Germinal center (tissue), 1 donor: ENCODE measurements at regions not wholly inside any gene's neighbourhood (a gene's known extent, or its start where the extent isn't known, plus 50 kb on each side); places are given as distances from the start of the nearest gene placed in this dataset.
"Not testable (repeated sequence)": the region's sequence is repeated elsewhere in the genome, so short reads cannot be mapped to it uniquely, and the experiment has no call there.

ENCODE experiments used
- DNase-seq: peaks from one replicate; pipeline ENCODE4 v3.0.0; 2012; ENCODE audit warnings: mixed read lengths, low spot score

GRCh38 chr15:70248116-70249025 is 150.7 kb upstream of the TLE3 start:
- DNase-seq, result no peak

GRCh38 chr15:70247281-70247680 is 149.6 kb upstream of the TLE3 start:
- no peak for DNase-seq

GRCh38 chr15:70246623-70247220 is 149.0 kb upstream of the TLE3 start:
- no peak for DNase-seq

GRCh38 chr15:70245932-70246622 is 148.4 kb upstream of the TLE3 start:
- DNase-seq, result no peak

GRCh38 chr15:70244978-70245542 is 147.3 kb upstream of the TLE3 start:
- no peak for DNase-seq

GRCh38 chr15:70243686-70244540 is 146.2 kb upstream of the TLE3 start:
- DNase-seq, result no peak

GRCh38 chr15:70242951-70243685 is 145.4 kb upstream of the TLE3 start:
- no peak for DNase-seq

GRCh38 chr15:70241561-70242320 is 144.0 kb upstream of the TLE3 start:
- DNase-seq, result no peak

GRCh38 chr15:70240820-70241430 is 143.2 kb upstream of the TLE3 start:
- DNase-seq, result no peak

GRCh38 chr15:70240082-70240481 is 142.4 kb upstream of the TLE3 start:
- DNase-seq, result peak; percentile 43

- no peak for DNase-seq
These were observed 141.2 kb upstream of the TLE3 start for GRCh38 chr15:70238917-70239316.

GRCh38 chr15:70237626-70238025 is 139.9 kb upstream of the TLE3 start:
- no peak for DNase-seq

- DNase-seq, result no peak
These were observed 138.8 kb upstream of the TLE3 start for GRCh38 chr15:70236341-70237086.

- no peak for DNase-seq
These were observed 137.6 kb upstream of the TLE3 start for GRCh38 chr15:70235347-70235746.

GRCh38 chr15:70234256-70234905 is 136.7 kb upstream of the TLE3 start:
- DNase-seq, result no peak

GRCh38 chr15:70231484-70231883 is 133.8 kb upstream of the TLE3 start:
- no peak for DNase-seq

GRCh38 chr15:70227918-70228317 is 130.2 kb upstream of the TLE3 start:
- DNase-seq, result not testable (repeated sequence)

GRCh38 chr15:70227147-70227546 is 129.4 kb upstream of the TLE3 start:
- DNase-seq, result no peak
